ENCODE measurements at regions not wholly inside any gene's neighbourhood (a gene's known extent, or its start where the extent isn't known, plus 50 kb on each side); places are given as distances from the start of the nearest gene placed in this dataset.

DNA sequence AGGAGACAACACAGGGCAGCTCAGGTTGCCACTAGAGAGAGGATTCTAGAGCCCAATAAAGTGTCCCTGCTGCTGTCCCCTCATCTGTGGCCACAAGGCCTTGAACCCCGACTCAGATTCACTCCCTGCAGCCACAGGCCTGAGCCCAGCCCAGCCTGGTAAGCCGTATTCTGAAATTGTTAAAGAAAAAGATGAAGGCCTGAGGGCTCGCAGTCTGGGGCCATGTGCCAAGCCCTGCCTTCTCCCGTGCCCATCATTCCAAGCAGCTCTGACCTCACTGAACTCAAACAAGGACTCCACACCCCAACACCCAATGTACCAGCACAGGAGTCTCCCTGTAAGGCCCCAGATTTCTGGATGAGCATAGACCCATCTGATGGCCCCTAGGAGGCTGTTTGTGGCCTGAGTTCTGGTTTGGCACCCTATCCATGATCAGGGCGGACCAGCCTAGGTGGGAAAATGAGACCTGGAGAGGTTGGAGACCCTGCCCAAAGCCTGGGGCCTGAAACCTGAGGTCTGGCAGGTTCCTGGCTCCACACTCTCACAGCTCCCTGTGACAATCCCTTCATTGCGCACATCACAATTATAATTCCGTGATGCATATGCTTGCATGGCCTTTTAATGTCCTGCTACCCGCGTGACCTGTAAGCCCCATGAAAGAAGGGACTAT lies 62.0 kb upstream of the TOP1 start:
- TF ChIP-seq, protein P1, sequence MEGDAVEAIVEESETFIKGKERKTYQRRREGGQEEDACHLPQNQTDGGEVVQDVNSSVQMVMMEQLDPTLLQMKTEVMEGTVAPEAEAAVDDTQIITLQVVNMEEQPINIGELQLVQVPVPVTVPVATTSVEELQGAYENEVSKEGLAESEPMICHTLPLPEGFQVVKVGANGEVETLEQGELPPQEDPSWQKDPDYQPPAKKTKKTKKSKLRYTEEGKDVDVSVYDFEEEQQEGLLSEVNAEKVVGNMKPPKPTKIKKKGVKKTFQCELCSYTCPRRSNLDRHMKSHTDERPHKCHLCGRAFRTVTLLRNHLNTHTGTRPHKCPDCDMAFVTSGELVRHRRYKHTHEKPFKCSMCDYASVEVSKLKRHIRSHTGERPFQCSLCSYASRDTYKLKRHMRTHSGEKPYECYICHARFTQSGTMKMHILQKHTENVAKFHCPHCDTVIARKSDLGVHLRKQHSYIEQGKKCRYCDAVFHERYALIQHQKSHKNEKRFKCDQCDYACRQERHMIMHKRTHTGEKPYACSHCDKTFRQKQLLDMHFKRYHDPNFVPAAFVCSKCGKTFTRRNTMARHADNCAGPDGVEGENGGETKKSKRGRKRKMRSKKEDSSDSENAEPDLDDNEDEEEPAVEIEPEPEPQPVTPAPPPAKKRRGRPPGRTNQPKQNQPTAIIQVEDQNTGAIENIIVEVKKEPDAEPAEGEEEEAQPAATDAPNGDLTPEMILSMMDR (IDR thresholded peaks at IDR 0.05; ENCODE audit: insufficient read depth, low read depth, low read length): no peak
- TF ChIP-seq EZH2 (IDR thresholded peaks at IDR 0.05; ENCODE audit: insufficient read depth, low read length): no peak
